ENCODE measurements at regions not wholly inside any gene's neighbourhood (a gene's known extent, or its start where the extent isn't known, plus 50 kb on each side); places are given as distances from the start of the nearest gene placed in this dataset.

DNA sequence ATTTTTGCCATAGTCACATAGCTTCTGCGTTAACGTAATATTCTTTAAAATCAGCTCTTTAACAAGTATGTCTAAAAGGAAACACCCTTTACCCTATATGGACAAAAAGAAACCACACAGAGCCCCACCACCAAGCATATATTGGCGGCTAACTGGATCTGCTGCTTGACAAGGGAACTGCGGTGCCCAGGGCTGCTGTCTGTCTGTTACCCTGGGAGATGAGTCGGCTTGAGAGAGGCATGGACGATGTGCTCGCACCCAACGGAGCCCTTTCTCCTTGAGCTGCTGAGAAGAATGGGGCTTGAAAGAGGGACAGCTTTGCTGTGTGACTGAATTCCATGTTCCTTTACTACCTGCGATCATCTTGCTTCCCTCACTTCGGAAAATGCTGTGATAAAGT, 158.6 kb upstream of the SHB start:
- DNase-seq (ENCODE audit: low spot score): no peak

DNA sequence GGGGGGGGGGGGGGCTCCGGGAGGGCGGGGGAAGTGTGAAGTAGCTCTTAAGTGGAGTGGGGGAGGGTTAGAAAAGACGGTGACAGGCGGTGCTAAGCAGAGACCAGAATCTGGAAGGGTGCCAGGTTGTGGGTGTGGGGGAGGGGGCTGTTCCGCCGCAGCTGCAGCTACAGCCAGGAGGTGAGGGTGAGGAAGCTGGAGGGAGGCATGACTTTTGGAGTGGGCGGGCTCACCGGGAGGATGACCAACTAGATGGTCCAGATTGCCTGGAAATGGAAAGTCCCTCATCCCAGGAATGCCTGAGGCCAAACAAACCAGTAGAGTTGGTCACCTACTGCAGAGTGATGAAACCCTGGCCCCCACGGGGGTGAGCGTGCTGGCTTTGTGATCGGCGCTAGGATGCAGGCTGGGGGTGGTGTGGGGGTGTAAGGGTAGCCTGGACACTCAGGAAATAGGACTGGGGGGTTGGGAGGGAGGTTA, 158.1 kb upstream of the SHB start:
- DNase-seq (ENCODE audit: low spot score): peak; percentile 92

GRCh38 chr9:38226491-38226951, 157.5 kb upstream of the SHB start:
- no peak for DNase-seq (ENCODE audit: low spot score)

- no peak for DNase-seq (ENCODE audit: low spot score)
These were observed 155.9 kb upstream of the SHB start for GRCh38 chr9:38224941-38225340.

GRCh38 chr9:38216572-38216971, 147.5 kb upstream of the SHB start:
- no peak for DNase-seq (ENCODE audit: low spot score)

GRCh38 chr9:38215465-38215864, 146.4 kb upstream of the SHB start:
- DNase-seq (ENCODE audit: low spot score): no peak

- no peak for DNase-seq (ENCODE audit: low spot score)
These were observed 145.4 kb upstream of the SHB start for GRCh38 chr9:38214432-38214831.

- no peak for DNase-seq (ENCODE audit: low spot score)
These were observed 144.7 kb upstream of the SHB start for GRCh38 chr9:38213631-38214299.

- no peak for DNase-seq (ENCODE audit: low spot score)
These were observed 143.0 kb upstream of the SHB start for GRCh38 chr9:38212016-38212415.

GRCh38 chr9:38211002-38211401, 142.0 kb upstream of the SHB start:
- no peak for DNase-seq (ENCODE audit: low spot score)

- peak; percentile 28 for DNase-seq (ENCODE audit: low spot score)
These were observed 139.3 kb upstream of the SHB start for GRCh38 chr9:38208206-38208901.

- DNase-seq (ENCODE audit: low spot score): no peak
These were observed 138.3 kb upstream of the SHB start for GRCh38 chr9:38207247-38207778.

GRCh38 chr9:38205279-38205678, 136.3 kb upstream of the SHB start:
- DNase-seq (ENCODE audit: low spot score): no peak

- no peak for DNase-seq (ENCODE audit: low spot score)
These were observed 133.4 kb upstream of the SHB start for GRCh38 chr9:38202336-38202938.

- DNase-seq (ENCODE audit: low spot score): no peak
These were observed 132.8 kb upstream of the SHB start for GRCh38 chr9:38201844-38202243.

DNA sequence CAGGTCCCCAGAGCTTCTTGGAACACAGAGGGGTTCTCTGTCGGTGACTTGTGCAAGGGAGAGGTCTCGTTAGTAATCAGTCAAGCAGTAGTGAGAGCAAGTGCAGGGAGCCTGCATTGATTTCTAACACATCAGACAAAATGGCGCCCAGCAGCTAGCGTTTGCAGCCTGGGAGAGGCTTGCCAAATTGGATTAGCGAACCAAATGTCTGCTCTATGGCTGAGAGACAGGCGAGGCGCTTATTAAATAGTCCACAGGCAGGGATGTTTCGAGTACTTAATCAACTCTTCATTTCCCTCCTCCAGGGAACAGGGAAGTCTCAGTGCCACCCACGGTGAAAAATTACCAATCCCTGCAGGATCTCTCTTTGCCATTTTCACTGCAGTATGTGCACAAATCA, 131.4 kb upstream of the SHB start:
- no peak for DNase-seq (ENCODE audit: low spot score)

GRCh38 chr9:38198140-38198539, 129.1 kb upstream of the SHB start:
- DNase-seq (ENCODE audit: low spot score): no peak

GRCh38 chr9:38196714-38197113, 127.7 kb upstream of the SHB start:
- DNase-seq (ENCODE audit: low spot score): no peak

DNA sequence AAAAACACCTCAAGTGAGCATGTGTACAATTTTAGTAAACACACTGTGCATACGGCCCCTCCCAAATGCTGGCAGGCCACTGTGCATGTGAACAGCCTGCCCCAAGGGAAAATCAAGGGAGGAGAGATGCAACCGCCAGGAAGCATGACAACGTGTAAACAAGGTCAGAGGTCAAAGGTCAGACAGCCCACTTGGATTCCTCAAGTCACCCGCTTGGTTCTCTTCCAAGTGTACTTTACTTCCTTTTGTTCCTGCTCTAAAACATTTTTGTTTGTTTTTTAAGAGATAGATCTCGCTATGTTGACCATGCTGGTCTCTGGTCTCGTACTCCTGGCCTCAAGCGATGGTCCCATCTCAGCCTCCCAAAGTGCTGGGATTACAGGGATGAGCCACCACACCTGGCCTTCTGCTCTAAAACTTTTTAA, 126.7 kb upstream of the SHB start:
- DNase-seq (ENCODE audit: low spot score): peak; percentile 47

DNA sequence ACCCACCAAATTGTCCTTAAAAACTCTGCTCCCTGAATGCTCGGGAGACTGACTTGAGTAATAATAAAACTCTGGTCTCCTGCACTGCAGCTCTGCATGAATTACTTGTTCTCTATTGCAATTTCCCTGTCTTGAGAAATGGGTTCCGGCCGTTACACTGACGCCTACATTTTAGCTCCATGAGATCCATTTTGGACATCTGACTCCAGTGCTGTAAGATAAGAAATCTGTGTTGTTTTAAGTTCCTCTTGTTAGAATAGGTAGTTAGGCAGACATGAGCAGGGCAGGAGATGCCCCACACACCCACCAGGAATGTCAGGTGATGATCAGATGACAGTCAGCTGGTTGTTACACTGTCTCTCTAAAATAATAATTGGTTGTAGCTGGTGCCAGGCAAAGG, 125.8 kb upstream of the SHB start:
- DNase-seq (ENCODE audit: low spot score): no peak

DNA sequence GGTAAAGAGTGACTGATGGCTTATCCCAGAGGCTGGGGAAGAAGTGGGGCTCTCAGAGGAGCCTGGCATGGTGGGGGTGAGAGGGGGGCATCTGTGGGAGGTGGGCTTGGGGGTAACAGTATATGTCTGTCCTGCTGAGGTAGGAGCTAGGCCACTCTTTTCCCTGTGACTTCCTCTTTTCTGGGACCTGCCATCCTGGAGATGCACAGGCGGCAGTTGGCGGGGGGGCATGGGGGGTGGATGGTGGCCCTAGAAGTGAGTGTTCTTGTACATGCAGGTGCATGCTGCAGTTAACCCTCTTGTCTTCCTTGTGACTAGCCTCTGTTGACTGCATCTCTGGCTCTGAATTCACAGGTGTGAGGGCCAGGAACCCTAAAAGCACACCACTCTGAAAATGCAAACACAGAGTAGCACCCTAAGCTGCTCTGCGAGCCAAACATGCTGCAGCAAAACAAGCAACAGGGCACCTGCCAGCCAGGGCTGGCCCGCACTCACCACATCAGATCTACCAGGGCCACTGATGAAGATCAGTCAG, 123.8 kb upstream of the SHB start:
- DNase-seq (ENCODE audit: low spot score): no peak

DNA sequence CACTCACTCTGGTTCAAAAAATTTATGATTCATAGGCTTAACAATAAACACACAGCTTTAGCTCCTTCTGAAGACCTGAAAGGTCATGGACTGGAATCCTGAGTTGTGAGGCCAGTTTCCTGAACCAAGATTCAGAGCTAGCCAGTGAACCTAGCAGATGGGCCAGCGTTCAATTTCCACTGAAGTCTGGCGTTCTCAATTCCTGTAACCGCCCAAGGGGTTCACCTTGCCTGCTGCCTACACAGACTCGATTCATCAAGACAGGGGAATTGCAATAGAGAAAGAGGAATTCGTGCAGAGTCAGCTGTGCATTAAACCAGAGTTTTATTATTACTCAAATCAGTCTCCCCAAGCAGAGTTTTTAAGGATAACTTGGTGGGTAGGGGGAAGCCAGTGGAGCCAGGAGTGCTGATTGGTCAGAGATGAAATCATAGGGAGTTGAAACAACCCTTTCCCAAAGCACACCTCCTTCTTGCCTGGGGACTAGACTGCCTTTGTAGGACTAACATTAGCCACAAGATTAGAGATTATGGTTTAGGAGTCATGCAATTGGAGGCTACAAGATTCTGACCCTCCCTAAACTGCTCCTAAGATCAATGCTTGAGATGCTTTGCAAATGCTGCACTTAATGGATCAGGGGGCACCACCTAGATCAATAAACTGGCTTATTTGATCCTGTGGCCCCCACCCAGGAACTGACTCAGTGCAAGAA, 117.5 kb upstream of the SHB start:
- DNase-seq (ENCODE audit: low spot score): no peak

Data from H4 (cell line).